ENCODE measurements at regions not wholly inside any gene's neighbourhood (a gene's known extent, or its start where the extent isn't known, plus 50 kb on each side); places are given as distances from the start of the nearest gene placed in this dataset.

DNA sequence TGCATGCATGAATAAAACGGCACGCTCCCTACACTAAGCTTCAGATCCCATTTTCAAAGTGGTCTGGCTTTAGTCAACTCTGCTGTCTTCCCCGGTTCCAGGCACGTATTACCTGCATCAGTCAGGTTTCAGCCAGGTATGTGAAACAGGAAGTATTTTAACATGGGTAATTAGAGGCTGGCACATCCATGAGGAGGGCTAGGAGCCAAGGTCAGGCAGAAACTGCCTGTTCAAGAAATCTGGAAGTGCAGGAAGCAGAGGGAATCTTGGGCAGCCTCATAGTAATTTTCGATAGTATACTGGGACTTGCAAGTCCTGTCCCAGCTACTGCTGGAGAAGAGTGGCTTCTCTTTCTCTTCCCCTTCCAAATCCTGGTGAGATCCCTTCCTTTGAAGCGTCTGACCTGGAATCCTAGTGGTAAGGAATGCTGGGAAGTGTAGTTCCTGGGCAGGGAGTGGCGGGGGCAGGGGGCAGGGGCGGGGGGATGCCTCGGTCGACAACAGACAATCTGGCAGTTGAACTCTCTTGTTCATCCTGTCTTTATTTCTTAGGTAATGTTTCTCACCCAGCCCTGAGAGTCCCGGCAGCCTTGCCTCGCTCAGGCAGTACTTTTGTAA is 403.1 kb downstream of the TLE4 start:
- H3K9me3 Mint-ChIP-seq (ENCODE audit: low read depth, unreplicated experiment) = peaks cover 11% of the 10 kb centered on the region
- CTCF ChIA-PET = no interaction called here
- no peaks in the 10 kb centered on the region for H3K36me3 Mint-ChIP-seq (ENCODE audit: insufficient read depth, unreplicated experiment)
- no peaks in the 10 kb centered on the region for H3K4me1 Mint-ChIP-seq (ENCODE audit: low read depth, unreplicated experiment)
- TF ChIP-seq, protein P1, sequence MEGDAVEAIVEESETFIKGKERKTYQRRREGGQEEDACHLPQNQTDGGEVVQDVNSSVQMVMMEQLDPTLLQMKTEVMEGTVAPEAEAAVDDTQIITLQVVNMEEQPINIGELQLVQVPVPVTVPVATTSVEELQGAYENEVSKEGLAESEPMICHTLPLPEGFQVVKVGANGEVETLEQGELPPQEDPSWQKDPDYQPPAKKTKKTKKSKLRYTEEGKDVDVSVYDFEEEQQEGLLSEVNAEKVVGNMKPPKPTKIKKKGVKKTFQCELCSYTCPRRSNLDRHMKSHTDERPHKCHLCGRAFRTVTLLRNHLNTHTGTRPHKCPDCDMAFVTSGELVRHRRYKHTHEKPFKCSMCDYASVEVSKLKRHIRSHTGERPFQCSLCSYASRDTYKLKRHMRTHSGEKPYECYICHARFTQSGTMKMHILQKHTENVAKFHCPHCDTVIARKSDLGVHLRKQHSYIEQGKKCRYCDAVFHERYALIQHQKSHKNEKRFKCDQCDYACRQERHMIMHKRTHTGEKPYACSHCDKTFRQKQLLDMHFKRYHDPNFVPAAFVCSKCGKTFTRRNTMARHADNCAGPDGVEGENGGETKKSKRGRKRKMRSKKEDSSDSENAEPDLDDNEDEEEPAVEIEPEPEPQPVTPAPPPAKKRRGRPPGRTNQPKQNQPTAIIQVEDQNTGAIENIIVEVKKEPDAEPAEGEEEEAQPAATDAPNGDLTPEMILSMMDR (IDR thresholded peaks at IDR 0.05; ENCODE audit: unreplicated experiment) = no peak
- H3K27me3 Mint-ChIP-seq (ENCODE audit: unreplicated experiment) = peaks cover 15% of the 10 kb centered on the region
- H3K4me3 Mint-ChIP-seq (ENCODE audit: low read depth, unreplicated experiment) = no peak overlapping the region
- no peak overlapping the region for H3K27ac Mint-ChIP-seq (ENCODE audit: unreplicated experiment)
- no TSS peak for BruUV-seq (replicated peaks)
- intact Hi-C loops (cut with micrococcal nuclease; ENCODE audit: unreplicated experiment) = no loop called here
- DNase-seq = no peak

- intact Hi-C loops (cut with micrococcal nuclease; ENCODE audit: unreplicated experiment) = no loop called here
- Mint-ChIP-seq H3K27me3 (ENCODE audit: unreplicated experiment) (peaks cover 23% of the 10 kb centered on the region), H3K4me1 (ENCODE audit: low read depth, unreplicated experiment) (no peaks in the 10 kb centered on the region), H3K36me3 (ENCODE audit: insufficient read depth, unreplicated experiment) (no peaks in the 10 kb centered on the region), H3K27ac (ENCODE audit: unreplicated experiment) (no peak overlapping the region), H3K9me3 (ENCODE audit: low read depth, unreplicated experiment) (peaks cover 14% of the 10 kb centered on the region), H3K4me3 (ENCODE audit: low read depth, unreplicated experiment) (no peak overlapping the region)
- DNase-seq = no peak
- CTCF ChIA-PET = no interaction called here
- TF ChIP-seq, protein P1 (IDR thresholded peaks at IDR 0.05; ENCODE audit: unreplicated experiment) = no peak
- no TSS peak for BruUV-seq (replicated peaks)
These were observed 401.9 kb downstream of the TLE4 start for GRCh38 chr9:79973627-79974026.

DNA sequence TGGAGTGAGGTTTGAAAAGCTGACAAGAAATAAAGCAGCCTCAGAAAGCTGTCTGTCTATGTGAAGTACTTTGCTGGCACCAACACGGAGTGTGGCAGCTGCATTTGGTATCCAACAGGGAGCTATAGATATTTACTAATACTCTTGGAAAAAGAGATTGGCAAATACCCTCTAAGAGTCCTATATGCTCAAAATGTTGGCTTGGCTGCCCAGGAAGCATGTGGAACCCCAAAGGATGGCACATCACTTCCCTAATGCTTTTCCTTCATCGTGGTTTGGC is 398.3 kb downstream of the TLE4 start:
- TF ChIP-seq, protein P1 (IDR thresholded peaks at IDR 0.05; ENCODE audit: unreplicated experiment) = no peak
- Mint-ChIP-seq H3K9me3 (ENCODE audit: low read depth, unreplicated experiment) (peaks cover 23% of the 10 kb centered on the region), H3K4me1 (ENCODE audit: low read depth, unreplicated experiment) (no peaks in the 10 kb centered on the region), H3K27ac (ENCODE audit: unreplicated experiment) (no peak overlapping the region), H3K36me3 (ENCODE audit: insufficient read depth, unreplicated experiment) (no peaks in the 10 kb centered on the region), H3K27me3 (ENCODE audit: unreplicated experiment) (peaks cover 37% of the 10 kb centered on the region), H3K4me3 (ENCODE audit: low read depth, unreplicated experiment) (no peak overlapping the region)
- intact Hi-C loops (cut with micrococcal nuclease; ENCODE audit: unreplicated experiment) = no loop called here
- CTCF ChIA-PET = interaction anchor here (0.7 kb wide), 1 partner anchor 93 kb away, joined by 3 read pairs; no protein-coding TSS in a partner anchor
- DNase-seq = no peak
- BruUV-seq (replicated peaks) = no TSS peak

DNA sequence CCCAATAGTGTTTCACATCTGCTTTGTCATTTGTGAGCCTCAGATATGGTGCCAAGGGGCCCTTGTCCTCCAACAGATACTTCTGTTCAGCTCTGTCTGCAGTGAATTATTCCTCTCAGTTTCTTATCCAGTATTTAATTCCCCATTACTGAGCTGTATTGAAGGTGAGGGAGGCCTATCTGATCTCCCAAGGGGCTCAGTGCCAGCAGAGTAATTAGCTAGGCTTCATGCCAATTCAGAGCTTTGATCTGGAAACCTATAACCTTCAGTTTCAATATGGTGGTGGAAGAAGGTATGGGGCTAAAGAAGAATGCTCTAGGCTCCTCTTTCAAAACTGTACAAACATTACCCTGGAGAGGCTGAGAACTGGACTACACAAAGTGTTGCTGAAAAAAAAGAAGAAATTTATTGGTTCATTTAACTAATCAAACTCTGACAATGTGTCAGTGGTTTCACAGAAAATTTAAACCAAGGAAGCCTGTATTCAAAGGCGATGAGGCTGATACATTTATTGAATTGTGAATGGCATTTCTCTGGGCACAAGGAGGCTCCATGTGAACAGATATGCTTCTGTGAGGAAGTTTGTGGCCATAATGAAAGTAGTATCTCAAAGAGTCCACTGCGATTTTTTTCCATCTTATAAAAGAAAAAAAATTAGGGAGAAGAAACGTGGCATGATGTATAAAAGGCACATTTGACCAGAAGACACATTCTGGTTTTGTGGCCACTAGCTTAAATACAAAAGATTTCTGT is 397.8 kb downstream of the TLE4 start:
- Mint-ChIP-seq H3K27me3 (ENCODE audit: unreplicated experiment) (peaks cover 37% of the 10 kb centered on the region), H3K27ac (ENCODE audit: unreplicated experiment) (no peak overlapping the region), H3K4me3 (ENCODE audit: low read depth, unreplicated experiment) (no peak overlapping the region), H3K4me1 (ENCODE audit: low read depth, unreplicated experiment) (no peaks in the 10 kb centered on the region), H3K36me3 (ENCODE audit: insufficient read depth, unreplicated experiment) (no peaks in the 10 kb centered on the region), H3K9me3 (ENCODE audit: low read depth, unreplicated experiment) (peaks cover 23% of the 10 kb centered on the region)
- BruUV-seq (replicated peaks) = no TSS peak
- CTCF ChIA-PET = interaction anchor here (0.7 kb wide), 1 partner anchor 92 kb away, joined by 3 read pairs; no protein-coding TSS in a partner anchor
- TF ChIP-seq, protein P1 (IDR thresholded peaks at IDR 0.05; ENCODE audit: unreplicated experiment) = no peak
- intact Hi-C loops (cut with micrococcal nuclease; ENCODE audit: unreplicated experiment) = no loop called here
- no peak for DNase-seq
